DMS53 (cell line): ENCODE measurements at regions not wholly inside any gene's neighbourhood (a gene's known extent, or its start where the extent isn't known, plus 50 kb on each side); places are given as distances from the start of the nearest gene placed in this dataset.
"Not testable (repeated sequence)": the region's sequence is repeated elsewhere in the genome, so short reads cannot be mapped to it uniquely, and the experiment has no call there.

Experiments used
- DNase-seq: peaks from one replicate; lab custom pipeline; 2025; lab: John Stamatoyannopoulos, UW

- no peak for DNase-seq
Measured at GRCh38 chr4:162469977-162470376, 306.2 kb upstream of the FSTL5 start.

GRCh38 chr4:162465356-162465755, 301.6 kb upstream of the FSTL5 start:
- DNase-seq: not testable (repeated sequence)

GRCh38 chr4:162461952-162462351, 298.2 kb upstream of the FSTL5 start:
- DNase-seq: peak; percentile 43

- DNase-seq: no peak
Measured at GRCh38 chr4:162458051-162458450, 294.3 kb upstream of the FSTL5 start.

- DNase-seq: peak; percentile 18
Measured at GRCh38 chr4:162457071-162457865, 293.5 kb upstream of the FSTL5 start.

GRCh38 chr4:162456106-162456505, 292.3 kb upstream of the FSTL5 start:
- DNase-seq: no peak

- no peak for DNase-seq
Measured at GRCh38 chr4:162450531-162451035, 286.8 kb upstream of the FSTL5 start.

- no peak for DNase-seq
Measured at GRCh38 chr4:162443510-162443909, 279.7 kb upstream of the FSTL5 start.

- no peak for DNase-seq
Measured at GRCh38 chr4:162442128-162442527, 278.3 kb upstream of the FSTL5 start.

- DNase-seq: no peak
Measured at GRCh38 chr4:162422312-162422711, 258.5 kb upstream of the FSTL5 start.

- DNase-seq: no peak
Measured at GRCh38 chr4:162410854-162411253, 247.1 kb upstream of the FSTL5 start.

- no peak for DNase-seq
Measured at GRCh38 chr4:162409048-162409447, 245.2 kb upstream of the FSTL5 start.

GRCh38 chr4:162408309-162408708, 244.5 kb upstream of the FSTL5 start:
- peak; percentile 63 for DNase-seq

GRCh38 chr4:162406637-162407365, 243.0 kb upstream of the FSTL5 start:
- DNase-seq: peak; percentile 71

- DNase-seq: no peak
Measured at GRCh38 chr4:162403932-162404331, 240.1 kb upstream of the FSTL5 start.

GRCh38 chr4:162403419-162403818, 239.6 kb upstream of the FSTL5 start:
- no peak for DNase-seq

- DNase-seq: no peak
Measured at GRCh38 chr4:162401021-162401420, 237.2 kb upstream of the FSTL5 start.

GRCh38 chr4:162392946-162393345, 229.1 kb upstream of the FSTL5 start:
- peak; percentile 84 for DNase-seq

- no peak for DNase-seq
Measured at GRCh38 chr4:162366146-162366545, 202.3 kb upstream of the FSTL5 start.

GRCh38 chr4:162364651-162365050, 200.9 kb upstream of the FSTL5 start:
- DNase-seq: peak; percentile 17

- DNase-seq: no peak
Measured at GRCh38 chr4:162360369-162361149, 196.8 kb upstream of the FSTL5 start.

- DNase-seq: no peak
Measured at GRCh38 chr4:162356181-162356580, 192.4 kb upstream of the FSTL5 start.
